ENCODE measurements at regions not wholly inside any gene's neighbourhood (a gene's known extent, or its start where the extent isn't known, plus 50 kb on each side); places are given as distances from the start of the nearest gene placed in this dataset.

- TF ChIP-seq EZH2 (IDR thresholded peaks at IDR 0.05; ENCODE audit: low read length, unreplicated experiment) (no peak), CTCF (conservative IDR thresholded peaks at IDR 0.05; ENCODE audit: low read depth, low read length) (no peak), EZH2phosphoT487 (IDR thresholded peaks at IDR 0.05; ENCODE audit: borderline replicate concordance, low read length) (no peak)
Measured at GRCh38 chr2:223537651-223538601, 64.2 kb downstream of the SCG2 start.

All from PC-3 (cell line).